HepG2 (cell line): ENCODE measurements at regions not wholly inside any gene's neighbourhood (a gene's known extent, or its start where the extent isn't known, plus 50 kb on each side); places are given as distances from the start of the nearest gene placed in this dataset.

Experiments used
- ATAC-seq: fragments of 200-7000 bp; cut with Tn5 transposase; 3 replicates; pipeline ENCODE4 v1.9.1; 2020; ENCODE audit warnings: mild to moderate bottlenecking, moderate library complexity
- BruUV-seq: library from RNA; stranded (reverse); fragments of 400-500 nt; replicated peaks from 2 replicates; lab custom pipeline; 2021; lab: Mats Ljungman, UMichigan
- CTCF ChIA-PET: fragments of 300-600 bp; formaldehyde crosslinking; extraction: SDS; loops from one replicate; lab custom pipeline; 2021; ENCODE audit warnings: low total read pairs, inconsistent platforms, low intra/inter-chr PET ratio; lab: Yijun Ruan, JAX
- POLR2A ChIA-PET: fragments of 350-600 bp; sonication (Branson Sonifier 250); formaldehyde crosslinking; loops from one replicate; lab custom pipeline; 2020; ENCODE audit warnings: antibody characterized with exemption, inconsistent platforms; lab: Yijun Ruan, JAX
- DNase-seq: peaks from one replicate; pipeline ENCODE4 v3.0.0-alpha.2; 2015; ENCODE audit warnings: low spot score
- FAIRE-seq: peaks from 3 replicates; lab custom pipeline; 2011; peaks lifted over from hg19 to GRCh38; lab: Jason Lieb, UNC
- H2AFZ ChIP-seq: one replicate; pipeline ENCODE4 v1.6.1; 2011; ENCODE audit warnings: low read length, inconsistent platforms
- H3K27ac ChIP-seq: fragments of 300-600 bp; 3 replicates; pipeline ENCODE4 v1.8.0; 2011; ENCODE audit warnings: mixed run types, mild to moderate bottlenecking, mixed read lengths, low read length, inconsistent platforms; ENCODE audit not compliant: insufficient read depth; ENCODE audit errors: extremely low read length
- H3K27me3 ChIP-seq, 2 experiments: fragments of 200-600 bp in 1 of 2; 2 replicates in 1 of 2; 3 replicates in 1 of 2; pipeline versions ENCODE4 v1.6.0 to v1.8.0; 2011; ENCODE audit warnings: low read length in 2 of 2, mild to moderate bottlenecking in 2 of 2, moderate library complexity in 2 of 2, inconsistent platforms in 1 of 2; ENCODE audit not compliant: insufficient read depth in 2 of 2, control insufficient read depth in 1 of 2
- H3K36me3 ChIP-seq, 2 experiments: fragments of 200-600 bp in 1 of 2; replicated peaks in 1 of 2; 2 replicates in 1 of 2; 3 replicates in 1 of 2; pipeline versions ENCODE4 v1.5.1 to v1.8.0; 2011; ENCODE audit warnings: low read length in 2 of 2, inconsistent platforms in 1 of 2; ENCODE audit not compliant: insufficient read depth in 2 of 2, control insufficient read depth in 1 of 2
- H3K4me1 ChIP-seq: 2 replicates; pipeline ENCODE4 v1.5.1; 2012; ENCODE audit warnings: low read length, inconsistent platforms; ENCODE audit not compliant: insufficient read depth
- H3K4me2 ChIP-seq: 2 replicates; pipeline ENCODE4 v1.6.0; 2011; ENCODE audit warnings: low read depth, low read length, inconsistent platforms
- H3K4me3 ChIP-seq, 3 experiments: fragments of 200-600 bp in 1 of 3; sonication (generic), shearing (Covaris generic) in 1 of 3; replicated peaks in 1 of 3; 2 replicates each; pipeline ENCODE4 v1.5.1; 2011 to 2016; ENCODE audit warnings: low read length in 3 of 3, inconsistent platforms in 2 of 3, low read depth in 2 of 3, mild to moderate bottlenecking in 2 of 3, control low read depth in 1 of 3, mixed read lengths in 1 of 3; ENCODE audit not compliant: insufficient read depth in 1 of 3
- H3K79me2 ChIP-seq: one replicate; pipeline ENCODE4 v1.6.1; 2011; ENCODE audit warnings: low read length, inconsistent platforms; ENCODE audit not compliant: insufficient read depth
- H3K9ac ChIP-seq: 2 replicates; pipeline ENCODE4 v1.6.0; 2011; ENCODE audit warnings: mild to moderate bottlenecking, low read depth, low read length, inconsistent platforms; ENCODE audit not compliant: insufficient read depth
- H3K9me3 ChIP-seq: 2 replicates; pipeline ENCODE4 v1.5.1; 2012; ENCODE audit warnings: mild to moderate bottlenecking, low read length
- H4K20me1 ChIP-seq: 2 replicates; pipeline ENCODE4 v1.6.0; 2011; ENCODE audit warnings: inconsistent platforms, mild to moderate bottlenecking, low read length, moderate library complexity; ENCODE audit not compliant: insufficient read depth
- JUN ChIP-seq: sonication (generic); formaldehyde crosslinking; IDR thresholded peaks from 2 replicates; pipeline ENCODE4 v1.4.0; 2020; ENCODE audit warnings: mild to moderate bottlenecking, missing genetic modification reagents
- PCBP2 ChIP-seq: fragments of 200-400 bp; formaldehyde crosslinking; optimal IDR thresholded peaks from 2 replicates; pipeline ENCODE3; 2018; ENCODE audit warnings: low read length, low read depth; ENCODE audit not compliant: poor library complexity, severe bottlenecking
- SATB2 ChIP-seq: sonication (generic); formaldehyde crosslinking; IDR thresholded peaks from 2 replicates; pipeline ENCODE4 v1.5.0; 2020; ENCODE audit warnings: missing genetic modification reagents
- ZC3H4 ChIP-seq: sonication (generic); formaldehyde crosslinking; IDR thresholded peaks from 2 replicates; pipeline ENCODE4 v1.4.0; 2020; ENCODE audit warnings: missing genetic modification reagents, borderline replicate concordance
- ZFAT ChIP-seq: sonication (generic); formaldehyde crosslinking; conservative IDR thresholded peaks from 2 replicates; pipeline ENCODE4 v1.8.1; 2023; ENCODE audit warnings: missing genetic modification reagents, inconsistent platforms
- ZFP36 ChIP-seq: fragments of 150-350 bp; IDR thresholded peaks from 2 replicates; pipeline ENCODE4 v1.6.1; 2018; ENCODE audit warnings: borderline replicate concordance, low read length, low read depth; ENCODE audit not compliant: partially characterized antibody
- ZNF292 ChIP-seq: sonication (generic); formaldehyde crosslinking; IDR thresholded peaks from 2 replicates; pipeline ENCODE4 v1.8.1; 2022; ENCODE audit warnings: mild to moderate bottlenecking, low read depth, missing genetic modification reagents, borderline replicate concordance
- ZNF562 ChIP-seq: sonication (generic); formaldehyde crosslinking; IDR thresholded peaks from 2 replicates; pipeline ENCODE4 v1.8.0; 2022; ENCODE audit warnings: missing genetic modification reagents, borderline replicate concordance
- ZSCAN20 ChIP-seq: sonication (generic); formaldehyde crosslinking; IDR thresholded peaks from 2 replicates; pipeline ENCODE4 v1.4.0; 2020; ENCODE audit warnings: missing genetic modification reagents, mild to moderate bottlenecking, borderline replicate concordance
- WGBS: methylation state at CpG from one replicate; pipeline ENCODE4 v1.1.6; 2017; ENCODE audit warnings: low lambda C conversion rate; 5-methylcytosine and 5-hydroxymethylcytosine counted together
- in situ Hi-C: cut with HindIII; loops from 2 replicates; pipeline ENCODE4 v1.10.0; 2017; ENCODE audit warnings: low pct_unique_long_range_greater_than_20kb; ENCODE audit not compliant: extremely low pct_ligation_motif_present
- intact Hi-C: fragments of 100-400 bp; cut with micrococcal nuclease; formaldehyde crosslinking; loops from one replicate; pipeline ENCODE4 v1.10.0; 2022; ENCODE audit not compliant: unreplicated experiment
- TF ChIP-seq, protein P1 (sequence below): sonication (generic); formaldehyde crosslinking; IDR thresholded peaks from 2 replicates; pipeline ENCODE4 v1.4.0; 2020; ENCODE audit warnings: mild to moderate bottlenecking, missing genetic modification reagents
- TF ChIP-seq, protein P2 (sequence below): sonication (generic); formaldehyde crosslinking; conservative IDR thresholded peaks from 2 replicates; pipeline ENCODE4 v1.4.0; 2020; ENCODE audit warnings: mild to moderate bottlenecking, missing genetic modification reagents, moderate library complexity
- TF ChIP-seq, protein P3 (sequence below): sonication (generic); formaldehyde crosslinking; IDR thresholded peaks from 2 replicates; pipeline ENCODE4 v1.4.0; 2020; ENCODE audit warnings: low read depth, mild to moderate bottlenecking, missing genetic modification reagents

DNA sequence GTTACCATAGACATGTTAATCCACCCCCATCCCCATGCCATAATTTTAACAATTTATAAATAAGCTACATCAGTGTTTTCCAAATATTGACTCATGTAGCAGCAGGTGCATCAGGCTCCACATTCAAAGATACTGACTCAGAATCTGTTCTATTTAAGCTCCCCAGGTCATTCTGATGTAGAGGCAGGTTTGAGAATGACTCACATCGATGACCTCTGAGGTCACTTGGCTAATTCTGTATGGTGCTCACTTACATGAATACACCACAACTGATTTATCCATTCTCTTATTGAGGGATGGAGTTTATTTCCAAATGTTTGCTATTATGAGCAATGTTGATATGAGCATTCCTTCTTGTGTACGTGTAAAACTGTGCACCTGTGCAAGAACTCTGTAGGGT is 1159.0 kb downstream of the TYW1 start (continued):
- TF ChIP-seq, protein P1, sequence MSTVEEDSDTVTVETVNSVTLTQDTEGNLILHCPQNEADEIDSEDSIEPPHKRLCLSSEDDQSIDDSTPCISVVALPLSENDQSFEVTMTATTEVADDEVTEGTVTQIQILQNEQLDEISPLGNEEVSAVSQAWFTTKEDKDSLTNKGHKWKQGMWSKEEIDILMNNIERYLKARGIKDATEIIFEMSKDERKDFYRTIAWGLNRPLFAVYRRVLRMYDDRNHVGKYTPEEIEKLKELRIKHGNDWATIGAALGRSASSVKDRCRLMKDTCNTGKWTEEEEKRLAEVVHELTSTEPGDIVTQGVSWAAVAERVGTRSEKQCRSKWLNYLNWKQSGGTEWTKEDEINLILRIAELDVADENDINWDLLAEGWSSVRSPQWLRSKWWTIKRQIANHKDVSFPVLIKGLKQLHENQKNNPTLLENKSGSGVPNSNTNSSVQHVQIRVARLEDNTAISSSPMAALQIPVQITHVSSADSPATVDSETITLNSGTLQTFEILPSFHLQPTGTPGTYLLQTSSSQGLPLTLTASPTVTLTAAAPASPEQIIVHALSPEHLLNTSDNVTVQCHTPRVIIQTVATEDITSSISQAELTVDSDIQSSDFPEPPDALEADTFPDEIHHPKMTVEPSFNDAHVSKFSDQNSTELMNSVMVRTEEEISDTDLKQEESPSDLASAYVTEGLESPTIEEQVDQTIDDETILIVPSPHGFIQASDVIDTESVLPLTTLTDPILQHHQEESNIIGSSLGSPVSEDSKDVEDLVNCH: no peak
- no peak for TF ChIP-seq SATB2

DNA sequence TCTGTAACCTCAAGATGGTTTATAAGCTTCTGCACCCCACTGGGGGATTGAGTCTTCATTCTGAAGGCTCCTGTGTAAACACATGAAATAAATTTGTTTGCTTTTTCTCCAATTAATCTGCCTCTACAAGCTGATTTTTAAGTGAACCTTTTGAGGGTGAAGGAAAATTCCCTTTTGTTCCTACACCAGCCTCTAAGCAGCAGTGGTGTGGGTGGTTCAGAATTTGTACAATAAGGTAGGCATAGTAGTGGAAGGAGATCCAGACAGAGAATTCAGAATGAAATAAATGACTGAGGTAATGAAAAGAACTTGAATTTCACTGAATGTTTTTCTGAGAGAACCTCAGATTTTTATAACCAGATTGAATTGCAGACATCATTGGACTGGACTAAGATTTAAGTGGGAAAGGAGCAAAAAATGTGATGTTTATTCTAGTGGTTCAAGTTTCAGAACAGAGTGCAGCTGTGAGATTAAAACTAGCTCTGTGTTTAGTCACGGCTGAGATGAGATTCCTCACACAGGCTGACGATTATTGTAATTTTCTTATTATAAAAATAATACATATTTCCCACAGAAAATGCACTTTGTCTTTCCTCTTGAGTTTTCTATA is 1162.2 kb downstream of the TYW1 start:
- no peak for TF ChIP-seq ZNF562 (CRISPR knock-in tag)
- TF ChIP-seq, protein P2, sequence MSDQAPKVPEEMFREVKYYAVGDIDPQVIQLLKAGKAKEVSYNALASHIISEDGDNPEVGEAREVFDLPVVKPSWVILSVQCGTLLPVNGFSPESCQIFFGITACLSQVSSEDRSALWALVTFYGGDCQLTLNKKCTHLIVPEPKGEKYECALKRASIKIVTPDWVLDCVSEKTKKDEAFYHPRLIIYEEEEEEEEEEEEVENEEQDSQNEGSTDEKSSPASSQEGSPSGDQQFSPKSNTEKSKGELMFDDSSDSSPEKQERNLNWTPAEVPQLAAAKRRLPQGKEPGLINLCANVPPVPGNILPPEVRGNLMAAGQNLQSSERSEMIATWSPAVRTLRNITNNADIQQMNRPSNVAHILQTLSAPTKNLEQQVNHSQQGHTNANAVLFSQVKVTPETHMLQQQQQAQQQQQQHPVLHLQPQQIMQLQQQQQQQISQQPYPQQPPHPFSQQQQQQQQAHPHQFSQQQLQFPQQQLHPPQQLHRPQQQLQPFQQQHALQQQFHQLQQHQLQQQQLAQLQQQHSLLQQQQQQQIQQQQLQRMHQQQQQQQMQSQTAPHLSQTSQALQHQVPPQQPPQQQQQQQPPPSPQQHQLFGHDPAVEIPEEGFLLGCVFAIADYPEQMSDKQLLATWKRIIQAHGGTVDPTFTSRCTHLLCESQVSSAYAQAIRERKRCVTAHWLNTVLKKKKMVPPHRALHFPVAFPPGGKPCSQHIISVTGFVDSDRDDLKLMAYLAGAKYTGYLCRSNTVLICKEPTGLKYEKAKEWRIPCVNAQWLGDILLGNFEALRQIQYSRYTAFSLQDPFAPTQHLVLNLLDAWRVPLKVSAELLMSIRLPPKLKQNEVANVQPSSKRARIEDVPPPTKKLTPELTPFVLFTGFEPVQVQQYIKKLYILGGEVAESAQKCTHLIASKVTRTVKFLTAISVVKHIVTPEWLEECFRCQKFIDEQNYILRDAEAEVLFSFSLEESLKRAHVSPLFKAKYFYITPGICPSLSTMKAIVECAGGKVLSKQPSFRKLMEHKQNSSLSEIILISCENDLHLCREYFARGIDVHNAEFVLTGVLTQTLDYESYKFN: no peak
- no peak for TF ChIP-seq ZNF292
- TF ChIP-seq JUN (CRISPR knock-in tag): no peak
- TF ChIP-seq, protein P3, sequence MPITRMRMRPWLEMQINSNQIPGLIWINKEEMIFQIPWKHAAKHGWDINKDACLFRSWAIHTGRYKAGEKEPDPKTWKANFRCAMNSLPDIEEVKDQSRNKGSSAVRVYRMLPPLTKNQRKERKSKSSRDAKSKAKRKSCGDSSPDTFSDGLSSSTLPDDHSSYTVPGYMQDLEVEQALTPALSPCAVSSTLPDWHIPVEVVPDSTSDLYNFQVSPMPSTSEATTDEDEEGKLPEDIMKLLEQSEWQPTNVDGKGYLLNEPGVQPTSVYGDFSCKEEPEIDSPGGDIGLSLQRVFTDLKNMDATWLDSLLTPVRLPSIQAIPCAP: no peak
- no peak for TF ChIP-seq ZFAT (CRISPR knock-in tag)
- TF ChIP-seq ZC3H4 (CRISPR knock-in tag): no peak
- TF ChIP-seq ZSCAN20: no peak
- TF ChIP-seq ZFP36: no peak
- TF ChIP-seq PCBP2: no peak
- intact Hi-C loops (no loop called here), in situ Hi-C loops (no loop called here)
- CTCF ChIA-PET: no interaction called here
- POLR2A ChIA-PET: no interaction called here
- no peaks in the 10 kb centered on the region for H3K36me3 ChIP-seq
- 0% methylated on average over 2 of the region's 2 CpGs for WGBS
- H2AFZ ChIP-seq: no peak overlapping the region
- H3K4me2 ChIP-seq: no peak overlapping the region
- H3K27me3 ChIP-seq: no peaks in the 10 kb centered on the region
- H3K4me3 ChIP-seq: no peak overlapping the region
- H3K9ac ChIP-seq: no peak overlapping the region
- FAIRE-seq (no peak), DNase-seq (no peak), ATAC-seq (no peak)
- no peaks in the 10 kb centered on the region for H3K9me3 ChIP-seq
- H3K79me2 ChIP-seq: no peaks in the 10 kb centered on the region
- H4K20me1 ChIP-seq: no peaks in the 10 kb centered on the region
- H3K4me1 ChIP-seq: no peaks in the 10 kb centered on the region
- no TSS peak for BruUV-seq
- H3K27ac ChIP-seq: no peak overlapping the region
